HEK293 (cell line): ENCODE measurements at regions not wholly inside any gene's neighbourhood (a gene's known extent, or its start where the extent isn't known, plus 50 kb on each side); places are given as distances from the start of the nearest gene placed in this dataset.

Source experiments
- CTCF ChIA-PET: fragments of 350-600 bp; formaldehyde crosslinking; extraction: SDS; loops from one replicate; lab custom pipeline; 2021; ENCODE audit warnings: antibody characterized with exemption; lab: Yijun Ruan, JAX
- POLR2A ChIA-PET: fragments of 300-600 bp; formaldehyde crosslinking; extraction: SDS; loops from one replicate; lab custom pipeline; 2020; ENCODE audit warnings: antibody characterized with exemption, inconsistent platforms; lab: Yijun Ruan, JAX
- H3K27ac ChIP-seq: fragments of 200-500 bp; sonication (Bioruptor generic); 2 replicates; pipeline ENCODE4 v1.5.1; 2014; ENCODE audit warnings: low read depth, low read length, control low read depth, inconsistent platforms; ENCODE audit errors: extremely low read depth
- H3K36me3 ChIP-seq, 2 experiments: fragments of 200-500 bp in 1 of 2; sonication (Bioruptor generic) in 1 of 2; 1 replicate in 1 of 2; 2 replicates in 1 of 2; pipeline ENCODE4 v1.5.1; 2014 to 2017; ENCODE audit warnings: inconsistent platforms in 2 of 2, low read length in 2 of 2; ENCODE audit not compliant: control insufficient read depth in 2 of 2, insufficient read depth in 1 of 2
- H3K4me1 ChIP-seq: fragments of 200-500 bp; sonication (Bioruptor generic); 2 replicates; pipeline ENCODE4 v1.5.1; 2014; ENCODE audit warnings: mild to moderate bottlenecking, low read length, inconsistent platforms; ENCODE audit not compliant: control insufficient read depth, insufficient read depth
- H3K4me3 ChIP-seq: 2 replicates; pipeline ENCODE4 v1.5.1; 2011; ENCODE audit warnings: low read depth, mild to moderate bottlenecking, control low read depth, low read length, moderate library complexity
- H3K9me3 ChIP-seq: fragments of 200-500 bp; sonication (Bioruptor generic); 2 replicates; pipeline ENCODE4 v1.5.1; 2014; ENCODE audit warnings: low read depth, low read length, inconsistent platforms; ENCODE audit not compliant: control insufficient read depth, insufficient read depth
- ATF2 ChIP-seq: fragments of 450-650 bp; formaldehyde crosslinking; IDR thresholded peaks from 2 replicates; pipeline ENCODE4 v1.5.1; 2016; ENCODE audit warnings: missing biosample characterization, missing genetic modification characterization, low read depth
- HOXD13 ChIP-seq: sonication (generic); formaldehyde crosslinking; IDR thresholded peaks from 2 replicates; pipeline ENCODE4 v1.8.0; 2022; ENCODE audit warnings: missing genetic modification reagents, borderline replicate concordance
- KLF16 ChIP-seq: fragments of 450-650 bp; formaldehyde crosslinking; IDR thresholded peaks from 2 replicates; pipeline ENCODE4 v1.5.1; 2017; ENCODE audit warnings: missing biosample characterization, missing genetic modification characterization
- KLF17 ChIP-seq: fragments of 450-650 bp; formaldehyde crosslinking; IDR thresholded peaks from 2 replicates; pipeline ENCODE4 v1.5.1; 2016; ENCODE audit warnings: missing biosample characterization, missing genetic modification characterization
- MYNN ChIP-seq: fragments of 450-650 bp; formaldehyde crosslinking; IDR thresholded peaks from 2 replicates; pipeline ENCODE4 v1.5.1; 2016; ENCODE audit warnings: missing biosample characterization, missing genetic modification characterization, borderline replicate concordance
- MZF1 ChIP-seq: fragments of 450-650 bp; formaldehyde crosslinking; IDR thresholded peaks from 2 replicates; pipeline ENCODE4 v1.5.1; 2017; ENCODE audit warnings: missing biosample characterization, missing genetic modification characterization, borderline replicate concordance
- PBX3 ChIP-seq: sonication (generic); formaldehyde crosslinking; IDR thresholded peaks from 2 replicates; pipeline ENCODE4 v1.8.1; 2022; ENCODE audit warnings: mild to moderate bottlenecking, moderate library complexity, missing genetic modification reagents
- PRDM10 ChIP-seq: fragments of 450-650 bp; formaldehyde crosslinking; IDR thresholded peaks from 2 replicates; pipeline ENCODE4 v1.5.1; 2016; ENCODE audit warnings: missing biosample characterization, missing genetic modification characterization
- ZBTB44 ChIP-seq: fragments of 450-650 bp; IDR thresholded peaks from 2 replicates; pipeline ENCODE4 v1.5.1; 2018; ENCODE audit warnings: missing biosample characterization, mild to moderate bottlenecking, missing genetic modification characterization
- ZNF10 ChIP-seq: fragments of 450-650 bp; formaldehyde crosslinking; IDR thresholded peaks from 2 replicates; pipeline ENCODE4 v1.5.1; 2017; ENCODE audit warnings: missing biosample characterization, missing genetic modification characterization
- ZNF132 ChIP-seq: fragments of 450-650 bp; formaldehyde crosslinking; IDR thresholded peaks from 2 replicates; pipeline ENCODE4 v1.5.1; 2017; ENCODE audit warnings: missing biosample characterization, missing genetic modification characterization, borderline replicate concordance
- ZNF488 ChIP-seq: fragments of 450-650 bp; formaldehyde crosslinking; IDR thresholded peaks from 2 replicates; pipeline ENCODE4 v1.5.1; 2016; ENCODE audit warnings: missing biosample characterization, missing genetic modification characterization
- ZNF510 ChIP-seq: fragments of 450-650 bp; formaldehyde crosslinking; IDR thresholded peaks from 2 replicates; pipeline ENCODE4 v1.5.1; 2018; ENCODE audit warnings: mild to moderate bottlenecking, missing genetic modification characterization, missing biosample characterization; ENCODE audit not compliant: insufficient replicate concordance
- ZNF654 ChIP-seq: fragments of 450-650 bp; formaldehyde crosslinking; IDR thresholded peaks from 2 replicates; pipeline ENCODE4 v1.5.1; 2016; ENCODE audit warnings: low read depth, missing biosample characterization, missing genetic modification characterization
- ZNF785 ChIP-seq: fragments of 450-650 bp; formaldehyde crosslinking; IDR thresholded peaks from 2 replicates; pipeline ENCODE4 v1.5.1; 2016; ENCODE audit warnings: missing biosample characterization, missing genetic modification characterization

- no peak overlapping the region for H3K27ac ChIP-seq
- H3K9me3 ChIP-seq, result no peaks in the 10 kb centered on the region
- H3K4me1 ChIP-seq, result peaks cover 6% of the 10 kb centered on the region; the same call in 1 of the 2 replicates
- no peak overlapping the region for H3K4me3 ChIP-seq
- ChIA-PET POLR2A (no interaction called here), CTCF (no interaction called here)
- H3K36me3 ChIP-seq, result no peaks in the 10 kb centered on the region
- TF ChIP-seq KLF17 (tag by site-specific recombination) (no peak), ZNF785 (tag by site-specific recombination) (no peak), PRDM10 (no peak), ZNF654 (tag by site-specific recombination) (no peak), MZF1 (no peak), PBX3 (CRISPR knock-in tag) (no peak), ZNF10 (tag by site-specific recombination) (no peak), MYNN (tag by site-specific recombination) (no peak), ZNF132 (no peak)
Observed at GRCh38 chr18:57916684-57917083, 113.6 kb upstream of the ATP8B1 start.

GRCh38 chr18:57915865-57916582 is 112.9 kb upstream of the ATP8B1 start:
- Histone ChIP-seq H3K27ac (no peak overlapping the region), H3K36me3 (no peaks in the 10 kb centered on the region), H3K4me1 (peaks cover 6% of the 10 kb centered on the region; the same call in 1 of the 2 replicates), H3K4me3 (no peak overlapping the region), H3K9me3 (no peaks in the 10 kb centered on the region)
- ChIA-PET CTCF (no interaction called here), POLR2A (no interaction called here)
- TF ChIP-seq ATF2, result no peak
- no peak for TF ChIP-seq ZBTB44 (tag by site-specific recombination)
- no peak for TF ChIP-seq ZNF488 (tag by site-specific recombination)
- no peak for TF ChIP-seq HOXD13 (CRISPR knock-in tag)
- no peak for TF ChIP-seq ZNF510 (tag by site-specific recombination)
- no peak for TF ChIP-seq KLF16 (tag by site-specific recombination)
